Right renal cortex interstitium (tissue), 3 donors: ENCODE measurements at regions not wholly inside any gene's neighbourhood (a gene's known extent, or its start where the extent isn't known, plus 50 kb on each side); places are given as distances from the start of the nearest gene placed in this dataset.

ENCODE experiments used
- DNase-seq, 3 donors: peaks; one replicate each; pipeline ENCODE4 v3.0.0-alpha.2; 2013; ENCODE audit warnings: low read depth in 3 of 3, low spot score in 2 of 3

DNA sequence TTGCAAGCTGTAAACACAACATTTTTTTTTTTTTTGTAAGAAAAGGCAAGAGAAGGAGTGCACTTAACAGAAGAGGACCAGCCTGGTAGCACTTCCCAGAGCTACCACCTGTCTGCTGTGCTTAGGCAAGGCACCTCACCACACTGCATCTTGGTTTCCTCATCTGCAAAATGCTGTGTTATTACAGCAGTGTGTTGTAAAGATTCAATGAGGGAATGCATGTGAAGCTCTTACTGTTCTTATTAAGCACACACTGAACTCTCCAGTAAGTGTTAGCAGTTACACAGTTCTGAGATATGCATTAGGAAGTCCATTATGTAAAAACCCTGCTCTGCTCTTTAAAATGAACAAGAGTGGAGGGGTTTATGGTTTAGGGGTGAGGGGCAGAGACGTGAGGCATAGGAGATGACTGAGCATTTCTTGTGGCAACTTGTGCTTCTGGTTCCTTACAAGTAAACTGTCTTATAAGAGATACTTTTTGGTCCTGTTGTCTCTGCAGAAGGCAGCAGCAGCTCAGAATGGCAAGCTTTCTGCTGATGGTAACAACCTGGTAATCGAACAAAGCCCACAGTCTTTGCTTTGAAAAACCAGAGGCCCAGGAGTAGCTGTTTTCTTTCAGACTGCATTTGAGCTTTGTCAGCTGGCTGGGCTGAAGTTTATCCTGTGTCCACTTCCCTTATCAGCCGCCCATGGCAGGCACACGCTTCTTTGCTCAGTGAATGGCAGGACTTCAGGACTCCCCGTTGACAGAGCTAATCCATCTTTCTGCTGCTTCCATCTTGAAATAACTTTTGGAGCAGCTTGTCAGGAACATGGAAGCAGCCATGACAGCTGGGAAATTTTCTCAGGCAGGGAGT, 98.8 kb upstream of the BMPER start:
- DNase-seq = no peak

DNA sequence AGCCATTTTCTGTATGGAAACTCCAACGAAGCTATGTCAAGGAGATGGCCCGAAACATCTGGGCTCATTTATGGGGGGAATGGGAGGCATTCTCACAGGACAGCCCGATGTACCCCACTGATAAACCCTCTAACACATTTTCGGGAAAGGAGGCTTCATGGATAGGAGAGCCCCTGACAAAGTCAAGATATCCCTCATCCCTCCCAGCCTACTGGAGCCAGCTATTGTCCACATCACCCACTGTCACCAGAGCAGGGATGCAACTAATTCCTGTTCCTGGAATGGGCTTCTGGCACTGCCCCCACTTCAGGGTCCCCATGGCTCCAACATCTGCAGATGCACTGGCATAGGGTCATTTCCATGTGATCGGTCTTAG, 98.2 kb upstream of the BMPER start:
- DNase-seq = no peak

DNA sequence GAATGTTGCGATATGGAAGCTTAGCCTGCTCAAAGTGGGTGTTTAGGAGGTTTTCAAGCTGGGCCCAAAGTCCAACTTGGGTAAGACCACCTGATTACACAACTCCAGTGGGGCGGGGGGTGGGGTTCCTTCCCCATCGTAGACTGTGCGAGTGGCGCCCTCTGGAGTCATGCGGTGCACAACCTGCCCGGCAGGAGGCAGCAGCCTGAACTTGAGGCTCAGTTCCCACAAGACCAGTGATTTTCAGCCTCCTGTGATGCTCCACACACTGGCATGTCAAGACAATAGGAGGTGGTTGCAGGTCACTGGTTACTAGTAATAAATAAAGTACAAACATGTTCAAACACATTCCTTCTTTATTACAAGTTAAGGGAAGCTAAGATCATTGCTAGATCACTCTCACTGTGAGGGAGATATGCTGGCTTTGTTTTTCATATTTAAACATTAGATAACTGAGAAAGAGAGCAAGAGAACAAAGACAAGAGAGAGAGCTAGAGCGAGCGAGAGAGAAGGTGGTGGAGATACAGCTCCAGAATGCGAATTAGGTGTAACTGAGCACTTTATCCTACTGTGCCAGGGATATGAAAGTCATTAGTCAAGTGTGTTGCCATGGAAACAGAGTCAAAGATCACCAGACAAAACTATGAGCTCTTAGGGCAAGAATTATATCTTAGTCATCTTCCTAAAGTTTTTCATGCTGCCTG, 97.4 kb upstream of the BMPER start:
- no peak for DNase-seq

DNA sequence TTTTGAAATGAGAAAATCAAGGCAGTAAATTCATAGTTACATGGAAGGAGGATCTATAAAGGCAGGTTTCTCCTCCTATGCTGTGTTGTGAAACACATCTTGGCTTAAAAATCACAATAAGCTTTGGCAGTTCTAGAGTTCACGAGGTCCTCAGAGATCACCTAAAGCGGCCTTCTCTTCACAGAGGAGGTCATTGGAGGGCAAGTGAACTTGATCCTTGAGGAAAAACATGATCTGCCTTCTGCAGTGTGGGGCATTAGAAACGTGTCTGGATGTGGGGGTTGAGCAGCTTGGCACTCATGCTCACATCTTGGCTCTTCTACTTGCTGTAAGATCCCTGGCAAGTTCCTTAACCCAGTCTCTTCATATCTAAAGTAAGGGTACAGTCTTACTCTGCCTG, 96.1 kb upstream of the BMPER start:
- no peak for DNase-seq

DNA sequence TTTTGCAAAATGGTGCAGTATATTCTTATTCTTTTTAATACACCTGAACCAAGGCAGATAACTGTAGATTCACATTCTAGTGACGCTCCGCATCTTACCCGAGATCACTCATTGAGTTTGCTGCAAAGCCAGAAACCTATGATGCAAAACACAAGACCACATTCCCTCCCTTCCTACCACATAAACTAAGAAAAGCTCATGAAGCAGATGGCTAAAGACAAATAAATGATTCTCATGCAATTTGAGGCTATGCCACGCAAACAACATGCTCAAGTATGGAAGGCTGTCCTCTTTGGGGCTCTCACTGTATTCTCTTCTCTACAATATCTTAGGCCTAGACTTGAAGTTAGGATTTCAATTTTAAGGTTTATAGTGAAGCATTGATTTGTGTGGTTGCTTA, 95.0 kb upstream of the BMPER start:
- DNase-seq = no peak

DNA sequence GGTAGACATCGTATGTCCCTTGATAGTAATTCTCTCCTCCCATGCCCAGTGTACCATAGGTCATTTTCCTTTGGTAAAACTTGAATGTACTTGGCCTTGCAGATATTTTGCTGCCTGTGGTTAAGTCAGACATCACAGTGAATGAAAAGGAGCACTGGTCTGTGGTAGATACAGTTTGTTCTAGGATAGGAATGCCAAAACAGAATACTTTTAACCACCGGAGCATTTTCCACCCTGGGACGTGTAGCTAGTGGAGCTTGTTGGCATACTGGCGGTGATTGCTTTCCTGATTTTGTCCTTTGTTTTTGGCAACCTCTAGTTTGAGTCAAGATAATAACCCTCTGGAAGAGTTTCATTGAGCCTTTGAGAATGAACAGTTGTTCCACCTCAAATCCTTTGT, 92.0 kb upstream of the BMPER start:
- DNase-seq = no peak

DNA sequence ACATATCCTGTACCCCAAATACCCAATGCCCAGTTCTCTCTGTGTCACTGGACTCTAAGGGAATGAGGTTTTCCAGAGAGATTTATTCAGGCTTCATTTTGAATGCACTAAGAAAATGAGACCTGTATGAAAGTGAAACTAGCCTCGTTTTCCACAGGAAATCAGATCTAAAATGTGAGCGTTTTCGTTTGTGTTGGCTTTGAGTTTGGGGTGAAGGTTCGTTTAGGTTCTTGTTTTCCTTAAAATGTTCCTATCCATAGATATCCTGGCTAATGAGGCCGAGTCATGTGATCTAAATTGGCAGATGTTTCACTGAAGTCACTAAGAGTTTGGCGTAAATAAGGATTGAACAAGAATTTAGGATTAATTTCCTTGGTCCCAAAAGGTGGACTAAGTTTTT, 90.9 kb upstream of the BMPER start:
- no peak for DNase-seq

DNA sequence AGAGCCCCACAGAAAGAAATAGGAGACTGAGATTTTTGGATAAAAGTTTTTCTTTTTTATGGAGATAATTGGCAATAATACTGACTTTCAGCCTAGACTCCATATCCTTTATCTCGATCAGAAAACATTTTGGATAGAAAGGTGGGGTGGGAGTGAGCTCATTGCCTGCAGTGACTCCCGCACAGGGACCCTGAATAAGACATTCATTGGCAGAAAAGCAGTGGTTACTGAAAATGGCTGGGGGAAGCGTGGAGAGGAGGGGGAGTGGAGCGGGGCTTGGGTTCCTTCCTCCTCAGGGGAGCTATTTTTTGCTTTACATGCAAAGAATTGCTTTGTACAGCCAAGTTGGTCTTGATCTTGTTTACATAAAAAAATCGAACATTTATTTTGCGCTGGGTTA, 90.4 kb upstream of the BMPER start:
- no peak for DNase-seq

DNA sequence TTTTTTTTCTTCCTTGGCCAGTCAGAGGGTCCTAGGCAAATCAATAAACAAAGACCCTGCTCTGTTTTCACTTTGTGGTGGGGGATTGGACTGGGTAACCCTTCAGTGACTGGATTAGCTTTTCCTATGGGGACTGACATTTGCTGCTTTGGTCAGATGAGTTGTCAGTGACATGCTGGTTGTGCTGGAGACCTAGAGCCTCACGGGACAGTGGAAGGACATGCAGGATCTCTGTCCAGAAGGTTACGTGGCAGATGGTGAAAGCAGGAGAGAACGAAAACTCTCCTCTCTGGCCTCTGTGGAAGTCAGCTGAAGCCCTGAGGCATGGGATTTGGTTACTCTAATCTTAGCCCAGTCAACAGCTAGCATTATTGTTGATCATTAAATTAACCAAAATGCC, 90.0 kb upstream of the BMPER start:
- DNase-seq = no peak

DNA sequence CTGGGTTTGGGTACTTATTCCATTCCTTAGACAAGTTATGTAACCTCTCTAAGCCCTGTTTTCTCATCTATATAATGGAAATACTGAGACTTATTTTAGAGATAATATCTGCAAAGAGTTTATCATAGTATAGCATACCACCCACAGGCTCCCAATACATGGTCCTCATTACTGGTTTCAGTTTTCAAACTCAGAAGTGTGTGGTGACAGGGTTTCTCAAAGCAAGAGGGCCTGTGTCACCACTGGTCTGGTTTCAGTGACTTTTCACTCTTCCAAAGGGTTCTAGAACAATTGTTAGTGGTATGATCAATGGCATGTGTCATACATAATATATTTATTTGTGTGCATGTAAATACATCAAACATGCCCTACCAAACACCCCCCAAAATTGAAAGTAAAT, 89.2 kb upstream of the BMPER start:
- no peak for DNase-seq

DNA sequence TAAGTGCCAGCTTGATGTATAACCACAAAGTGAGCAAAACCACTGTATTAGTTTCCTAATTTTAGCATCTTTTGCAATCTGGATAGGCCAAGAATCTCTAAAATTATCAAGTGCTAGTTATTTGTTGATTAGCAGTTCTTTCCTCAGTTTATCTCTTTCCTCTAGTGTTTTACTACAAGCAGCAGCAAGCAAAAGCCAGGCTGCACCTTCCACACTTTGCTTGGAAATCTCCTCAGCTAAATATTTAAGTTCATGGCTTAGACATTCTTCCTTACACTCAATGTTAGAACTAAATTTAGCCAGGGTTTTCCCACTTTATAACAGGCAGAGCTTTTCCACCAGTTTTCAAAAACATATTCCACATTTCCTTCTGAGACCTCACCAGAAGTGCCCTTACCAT, 85.7 kb upstream of the BMPER start:
- no peak for DNase-seq

DNA sequence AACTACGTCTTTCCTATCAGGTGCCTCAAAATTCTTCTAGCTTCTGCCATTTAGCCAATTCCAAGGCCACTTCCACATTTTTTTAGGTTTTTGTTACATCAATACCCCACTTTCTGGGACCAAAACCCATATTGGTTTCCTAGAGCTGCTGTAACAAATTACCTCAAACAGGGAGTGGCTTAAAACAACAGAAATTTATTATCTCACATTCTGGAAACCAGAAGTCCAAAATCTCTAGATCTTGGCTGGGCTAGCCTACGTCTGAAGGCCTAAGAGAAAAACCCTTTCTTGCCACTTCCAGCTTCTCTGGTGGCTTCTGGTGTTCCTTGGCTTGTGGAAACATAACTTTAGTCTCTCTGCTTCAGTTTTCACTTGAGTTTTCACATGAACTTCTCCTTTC, 85.1 kb upstream of the BMPER start:
- no peak for DNase-seq

DNA sequence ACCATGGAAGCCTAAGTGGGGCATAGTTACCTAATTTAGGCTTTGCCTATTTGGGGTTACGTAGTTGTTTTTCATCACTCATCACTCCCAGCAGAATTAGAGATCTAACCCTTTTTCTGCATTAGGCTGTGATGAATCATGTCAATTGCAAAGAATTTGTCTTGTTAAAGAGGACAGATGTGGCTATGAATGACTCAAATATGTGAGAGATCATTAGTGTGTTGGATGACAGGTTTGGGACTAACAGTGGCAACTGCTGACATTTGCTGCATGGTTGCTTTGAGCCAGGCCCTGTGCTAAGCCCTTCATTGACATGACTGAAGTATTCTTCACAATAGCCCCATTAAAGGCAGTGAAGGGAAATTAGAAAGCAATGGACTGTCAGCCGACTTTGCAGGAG, 83.4 kb upstream of the BMPER start:
- DNase-seq = no peak

DNA sequence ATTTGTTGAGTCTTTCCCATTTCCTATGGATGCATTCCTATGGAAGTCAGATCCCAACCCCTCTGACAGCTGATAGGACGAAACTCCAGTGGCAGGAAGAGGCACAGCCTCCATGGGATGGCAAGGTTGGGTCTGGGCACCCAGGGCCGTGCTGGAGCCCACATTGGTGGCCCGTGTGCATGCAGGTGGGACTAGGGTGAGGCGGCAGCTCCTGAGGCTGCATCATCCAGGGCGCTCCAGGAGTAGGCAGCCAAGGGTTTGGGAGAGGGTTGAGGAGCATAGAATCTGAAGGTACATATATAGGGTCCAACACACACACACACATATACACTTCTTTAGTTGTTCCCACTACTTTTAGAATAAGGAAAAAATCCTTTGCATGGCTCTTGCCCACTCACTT, 81.4 kb upstream of the BMPER start:
- DNase-seq = no peak

DNA sequence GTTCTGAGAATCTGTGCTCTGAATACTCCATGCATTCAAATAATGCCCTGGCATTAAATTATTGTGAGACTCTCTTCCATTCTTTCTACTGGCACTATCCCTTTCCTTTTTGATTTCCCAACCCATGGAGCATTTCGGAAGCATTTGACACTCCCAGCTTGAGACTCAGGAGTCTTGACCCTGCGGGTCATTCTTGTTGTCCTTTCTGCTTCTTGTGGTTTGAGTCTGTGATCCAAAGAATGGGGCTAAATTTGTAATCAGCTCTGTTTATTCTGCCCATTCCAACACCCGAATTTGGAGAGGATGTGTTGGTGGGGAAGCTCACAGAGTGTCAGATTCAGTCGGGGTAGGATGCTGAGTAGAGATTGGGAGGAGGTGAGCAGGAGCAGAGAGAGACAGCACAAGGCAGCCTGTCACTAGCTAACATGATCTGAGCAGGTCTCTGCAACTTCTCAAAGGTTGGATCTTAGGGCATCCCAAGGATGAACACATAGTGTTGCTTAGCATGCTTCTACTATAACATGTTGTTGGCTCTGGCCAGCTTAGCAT, 80.4 kb upstream of the BMPER start:
- DNase-seq = no peak

DNA sequence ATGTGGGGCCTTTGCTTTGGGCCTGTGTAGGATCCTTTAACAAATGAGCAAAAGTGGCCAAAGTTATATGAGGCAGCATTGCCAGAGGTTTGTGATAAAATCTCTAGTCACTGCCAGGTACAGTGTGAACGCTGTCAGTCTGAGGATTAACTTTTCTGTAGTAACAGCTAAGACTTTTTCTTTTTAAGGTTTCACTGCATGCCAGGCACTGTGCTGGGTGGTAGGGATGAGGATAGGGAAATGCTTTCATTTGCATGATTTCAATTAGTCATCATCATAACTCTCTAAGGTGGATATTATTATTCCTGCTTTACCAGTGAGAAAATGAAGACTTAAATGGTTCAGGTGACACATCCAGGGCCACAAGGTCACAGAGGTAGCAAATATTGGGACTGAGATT, 79.7 kb upstream of the BMPER start:
- DNase-seq = no peak

DNA sequence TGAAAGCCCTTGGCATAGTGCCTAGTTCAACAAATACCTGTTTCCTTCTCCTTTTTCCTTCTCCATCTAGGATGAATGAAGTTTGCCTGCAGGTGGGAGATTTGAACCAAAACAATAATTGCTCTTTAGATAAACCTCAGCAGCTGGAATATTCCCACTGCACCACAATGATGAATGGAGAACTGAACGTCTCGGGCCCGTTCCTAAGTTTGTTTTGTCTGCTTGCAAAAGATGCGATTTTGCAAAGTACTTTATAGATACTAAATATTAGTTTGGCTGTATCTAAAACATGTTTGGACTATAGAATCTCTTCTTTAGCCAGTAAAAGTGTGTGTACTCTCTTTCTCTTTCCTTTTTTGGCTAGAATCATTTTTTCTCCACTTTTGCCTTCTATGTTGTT, 75.8 kb upstream of the BMPER start:
- DNase-seq = no peak

DNA sequence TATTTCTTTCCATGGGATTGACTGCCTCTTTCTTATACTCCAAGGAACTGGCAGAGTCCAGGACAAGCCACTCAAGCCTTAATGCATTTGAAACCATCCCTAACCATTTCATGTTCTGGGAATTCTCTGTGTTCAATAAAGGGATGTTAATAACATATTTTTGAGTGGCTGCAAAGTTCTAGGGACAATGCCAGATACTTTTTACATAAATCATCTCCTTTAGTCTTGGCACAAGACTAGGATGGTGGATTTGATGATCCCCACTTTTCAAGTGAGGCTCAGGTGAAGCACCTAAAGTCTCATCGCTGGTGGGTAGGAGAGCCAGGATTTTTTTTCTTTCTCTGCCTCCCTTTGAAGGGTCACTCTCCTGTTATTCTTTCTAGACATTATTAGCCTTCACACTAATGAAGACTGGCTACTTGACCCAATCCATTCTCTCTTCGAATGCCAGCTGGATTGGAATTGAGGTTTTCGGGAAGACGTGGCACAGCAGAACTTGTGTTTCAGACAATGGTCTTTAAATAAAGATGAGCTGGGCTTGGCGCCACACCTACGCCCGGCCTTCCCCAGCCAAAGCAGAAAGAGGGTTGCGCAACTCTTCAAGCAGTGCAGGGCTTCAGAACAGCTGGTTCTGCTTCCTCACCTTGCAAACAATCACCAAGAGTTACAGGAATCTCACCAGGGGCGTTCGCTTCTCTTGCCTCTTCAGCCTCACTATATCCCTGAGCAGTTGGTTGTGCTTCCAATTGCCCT, 73.8 kb upstream of the BMPER start:
- DNase-seq = no peak

DNA sequence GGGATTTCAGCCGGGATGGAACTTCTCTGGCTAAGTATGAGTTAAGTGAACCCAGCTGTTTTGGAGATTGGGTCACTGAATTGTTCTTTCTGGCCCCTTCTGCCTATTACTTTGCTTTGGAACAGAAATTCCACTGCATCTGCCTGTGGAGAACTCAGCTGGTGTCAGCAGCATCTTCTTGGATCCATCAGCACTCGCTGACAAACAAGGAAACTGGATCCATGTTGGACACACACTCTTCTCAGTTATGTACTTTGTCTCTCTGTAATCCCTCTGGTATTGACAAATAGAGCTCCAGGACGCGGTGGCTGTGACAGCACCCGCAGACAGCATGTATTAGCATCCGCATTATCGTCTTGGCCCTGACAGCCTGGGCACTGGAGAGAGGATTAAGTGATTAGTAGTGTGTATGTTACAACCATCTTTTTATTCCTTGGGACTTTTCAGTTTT, 73.0 kb upstream of the BMPER start:
- no peak for DNase-seq

DNA sequence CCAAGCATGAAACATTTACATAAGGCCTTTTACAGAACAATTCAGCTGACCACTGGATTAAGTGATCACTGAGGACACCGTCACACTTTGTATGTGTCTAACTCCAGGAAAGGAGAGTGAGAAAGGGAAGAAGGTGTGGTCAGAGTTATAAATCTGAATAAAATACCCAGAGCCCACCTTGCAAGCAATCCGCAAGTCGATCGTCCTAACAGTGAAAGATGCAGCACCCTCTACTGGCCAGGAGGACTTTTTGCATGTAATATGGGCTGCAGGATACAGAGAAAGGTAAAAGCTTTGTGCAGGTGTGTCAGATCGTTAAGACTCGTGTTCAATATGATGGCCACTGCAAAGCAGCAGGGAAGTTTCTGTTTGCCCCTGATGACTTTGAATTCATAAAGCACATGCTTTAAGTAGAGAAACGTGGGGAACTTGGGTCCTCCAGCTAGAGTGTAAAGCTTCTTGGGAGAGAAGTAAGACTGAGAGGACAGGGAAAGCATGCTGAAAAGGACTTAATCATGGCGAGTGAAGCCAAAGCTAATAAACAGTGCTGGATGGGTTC, 68.5 kb upstream of the BMPER start:
- no peak for DNase-seq

DNA sequence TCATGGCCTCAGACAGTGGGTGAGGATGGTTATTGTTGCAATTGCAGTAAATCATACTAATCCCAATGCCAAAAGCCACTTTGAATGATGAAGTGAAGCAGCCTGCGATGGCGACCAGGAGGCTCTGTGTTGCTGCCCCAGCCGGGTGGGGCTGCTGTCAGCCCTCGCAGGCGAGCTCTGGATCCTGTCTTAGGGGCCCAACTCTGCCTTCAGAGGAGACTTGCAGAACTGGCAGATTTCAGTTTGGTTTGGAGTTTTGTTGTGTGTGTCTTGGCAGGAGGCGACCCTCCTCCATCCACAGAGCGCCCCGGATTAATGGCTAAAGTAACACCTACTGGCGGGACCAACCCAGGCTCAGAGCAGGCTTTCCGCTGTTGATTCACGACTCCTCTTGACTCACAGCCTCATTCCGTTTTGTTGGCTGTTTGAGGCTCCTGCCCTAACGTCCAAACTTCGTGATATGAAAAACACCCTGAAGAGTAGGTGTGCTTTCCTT, 67.9 kb upstream of the BMPER start:
- DNase-seq = no peak
